Type B pancreatic cell (in vitro differentiated cells): ENCODE measurements at regions not wholly inside any gene's neighbourhood (a gene's known extent, or its start where the extent isn't known, plus 50 kb on each side); places are given as distances from the start of the nearest gene placed in this dataset.
"Not testable (repeated sequence)": the region's sequence is repeated elsewhere in the genome, so short reads cannot be mapped to it uniquely, and the experiment has no call there.

ENCODE experiments used
- DNase-seq: peaks from one replicate; pipeline ENCODE4 v3.0.0; 2021; ENCODE audit warnings: mixed read lengths; ENCODE audit not compliant: unreplicated experiment; ENCODE audit errors: extremely low spot score
- H3K27ac Mint-ChIP-seq: 2 replicates; pipeline ENCODE4 v1.8.0; 2021; ENCODE audit warnings: mild to moderate bottlenecking, mixed read lengths
- H3K27me3 Mint-ChIP-seq: 2 replicates; pipeline ENCODE4 v1.8.0; 2021; ENCODE audit warnings: mixed read lengths
- H3K36me3 Mint-ChIP-seq: 2 replicates; pipeline ENCODE4 v1.8.0; 2021; ENCODE audit warnings: mixed read lengths
- H3K4me1 Mint-ChIP-seq: one replicate; pipeline ENCODE4 v1.8.0; 2021; ENCODE audit warnings: mixed read lengths; ENCODE audit not compliant: unreplicated experiment
- H3K4me3 Mint-ChIP-seq: 2 replicates; pipeline ENCODE4 v1.8.0; 2021; ENCODE audit warnings: mild to moderate bottlenecking, mixed read lengths
- H3K9me3 Mint-ChIP-seq: 2 replicates; pipeline ENCODE4 v1.8.0; 2021; ENCODE audit warnings: mixed read lengths
- TF ChIP-seq, protein P1 (sequence below): fragments of 200-600 bp; sonication (generic); conservative IDR thresholded peaks from 2 replicates; pipeline ENCODE4 v1.5.0; 2021; ENCODE audit warnings: antibody characterized with exemption, mild to moderate bottlenecking

DNA sequence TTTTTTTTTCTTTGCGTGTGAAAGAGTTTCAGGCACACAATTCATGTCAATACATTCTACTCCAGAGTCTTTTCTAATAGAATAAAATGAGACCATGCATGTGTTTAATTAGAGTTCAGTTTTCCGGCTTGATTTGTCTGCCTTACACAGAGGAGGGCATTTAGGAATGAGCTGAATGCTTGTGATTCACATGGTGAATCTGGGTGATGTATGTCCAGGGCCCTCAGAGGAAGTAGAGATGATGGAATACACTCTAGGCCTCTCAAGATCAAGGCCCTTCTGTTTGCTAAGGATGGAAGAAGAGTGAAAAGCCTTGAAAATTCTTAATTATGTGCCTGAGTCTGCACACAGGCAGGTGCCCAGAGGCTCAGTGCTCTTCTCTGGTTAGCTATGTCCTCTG is 71.0 kb upstream of the CYRIA start:
- H3K4me3 Mint-ChIP-seq = no peak overlapping the region
- peaks cover 18% of the 10 kb centered on the region for H3K27me3 Mint-ChIP-seq
- TF ChIP-seq, protein P1, sequence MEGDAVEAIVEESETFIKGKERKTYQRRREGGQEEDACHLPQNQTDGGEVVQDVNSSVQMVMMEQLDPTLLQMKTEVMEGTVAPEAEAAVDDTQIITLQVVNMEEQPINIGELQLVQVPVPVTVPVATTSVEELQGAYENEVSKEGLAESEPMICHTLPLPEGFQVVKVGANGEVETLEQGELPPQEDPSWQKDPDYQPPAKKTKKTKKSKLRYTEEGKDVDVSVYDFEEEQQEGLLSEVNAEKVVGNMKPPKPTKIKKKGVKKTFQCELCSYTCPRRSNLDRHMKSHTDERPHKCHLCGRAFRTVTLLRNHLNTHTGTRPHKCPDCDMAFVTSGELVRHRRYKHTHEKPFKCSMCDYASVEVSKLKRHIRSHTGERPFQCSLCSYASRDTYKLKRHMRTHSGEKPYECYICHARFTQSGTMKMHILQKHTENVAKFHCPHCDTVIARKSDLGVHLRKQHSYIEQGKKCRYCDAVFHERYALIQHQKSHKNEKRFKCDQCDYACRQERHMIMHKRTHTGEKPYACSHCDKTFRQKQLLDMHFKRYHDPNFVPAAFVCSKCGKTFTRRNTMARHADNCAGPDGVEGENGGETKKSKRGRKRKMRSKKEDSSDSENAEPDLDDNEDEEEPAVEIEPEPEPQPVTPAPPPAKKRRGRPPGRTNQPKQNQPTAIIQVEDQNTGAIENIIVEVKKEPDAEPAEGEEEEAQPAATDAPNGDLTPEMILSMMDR = no peak
- no peak overlapping the region for H3K27ac Mint-ChIP-seq
- DNase-seq = no peak
- no peaks in the 10 kb centered on the region for H3K4me1 Mint-ChIP-seq
- no peaks in the 10 kb centered on the region for H3K36me3 Mint-ChIP-seq
- no peaks in the 10 kb centered on the region for H3K9me3 Mint-ChIP-seq

DNA sequence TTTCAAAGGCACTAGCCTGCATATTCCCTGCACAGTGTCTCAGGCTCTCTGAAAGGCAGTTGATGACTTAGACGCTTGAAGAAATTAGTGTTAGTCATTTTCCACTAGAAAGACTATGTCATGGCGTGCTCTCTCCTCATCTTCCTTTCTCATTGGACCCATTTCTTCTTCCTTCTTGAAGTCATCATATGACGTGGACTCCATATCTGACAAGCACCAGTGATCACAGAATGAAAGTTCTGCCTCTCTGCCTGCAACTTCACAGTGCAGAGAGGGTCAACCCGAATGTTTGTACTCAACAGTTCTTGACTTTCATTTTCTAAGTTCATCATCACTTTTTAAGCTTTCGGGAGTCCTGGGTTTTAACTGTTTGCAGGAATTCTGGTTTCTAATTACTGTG is 63.7 kb upstream of the CYRIA start:
- no peaks in the 10 kb centered on the region for H3K9me3 Mint-ChIP-seq
- DNase-seq = no peak
- peaks cover 9% of the 10 kb centered on the region for H3K27me3 Mint-ChIP-seq
- no peak overlapping the region for H3K27ac Mint-ChIP-seq
- TF ChIP-seq, protein P1 = no peak
- H3K36me3 Mint-ChIP-seq = no peaks in the 10 kb centered on the region
- no peaks in the 10 kb centered on the region for H3K4me1 Mint-ChIP-seq
- no peak overlapping the region for H3K4me3 Mint-ChIP-seq

DNA sequence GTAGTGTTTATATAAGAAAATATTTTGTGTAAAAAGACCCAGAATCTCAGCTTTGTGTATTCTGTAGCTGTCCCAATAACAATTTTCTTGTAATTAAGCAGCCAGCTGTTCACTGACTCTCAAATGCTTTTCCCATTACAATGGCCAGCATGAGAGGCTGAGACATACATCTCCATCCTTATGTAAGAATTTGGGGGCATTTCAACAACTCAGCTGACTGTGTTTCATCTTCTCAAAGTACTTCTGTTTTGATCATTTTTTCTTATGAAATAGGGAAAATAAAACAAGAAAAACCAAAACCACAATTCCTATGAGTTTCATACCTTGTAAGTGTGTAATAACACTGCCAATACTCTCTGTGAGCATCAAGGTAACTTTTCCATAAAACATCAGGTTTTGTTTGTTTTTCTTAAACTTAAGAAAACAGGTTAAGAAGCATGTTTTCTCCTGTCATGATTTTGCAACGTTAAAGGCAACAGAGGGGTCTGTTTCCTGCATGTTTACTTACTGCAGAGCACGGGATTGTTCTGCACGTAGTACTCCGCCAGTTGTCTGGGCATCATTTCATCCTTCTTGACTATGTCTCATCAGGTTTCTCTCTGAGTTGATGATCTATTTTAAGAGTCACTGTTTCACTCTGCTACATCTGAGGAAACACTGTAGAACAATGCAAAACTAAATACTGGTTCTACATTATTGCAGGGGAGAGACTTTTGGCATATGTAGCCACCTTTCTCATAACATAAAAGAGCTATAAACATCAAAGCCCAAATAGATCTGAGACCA is 62.9 kb upstream of the CYRIA start:
- TF ChIP-seq, protein P1 = no peak

DNA sequence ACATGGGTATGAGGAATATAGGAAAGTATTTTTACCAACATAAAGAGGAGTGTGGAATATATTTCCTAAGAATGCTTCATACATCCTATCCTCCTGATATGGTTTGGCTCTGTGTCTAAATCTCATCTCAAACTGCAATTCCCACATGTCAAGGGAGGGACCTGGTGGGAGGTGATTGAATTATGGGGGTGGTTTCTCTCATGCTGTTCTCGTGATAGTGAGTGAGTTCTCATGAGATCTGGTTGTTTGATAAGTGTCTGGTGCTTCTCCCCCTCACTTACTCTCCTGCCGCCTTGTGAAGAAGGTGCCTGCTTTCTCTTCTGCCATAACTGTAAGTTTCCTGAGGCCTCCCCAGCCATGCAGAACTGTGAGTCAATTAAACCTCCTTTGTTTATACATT is 62.2 kb upstream of the CYRIA start:
- not testable (repeated sequence) for H3K4me1 Mint-ChIP-seq, DNase-seq, H3K4me3 Mint-ChIP-seq, H3K27ac Mint-ChIP-seq, H3K36me3 Mint-ChIP-seq, H3K9me3 Mint-ChIP-seq
- H3K27me3 Mint-ChIP-seq = peaks cover 10% of the 10 kb centered on the region

More for the DNA sequence above, 62.9 kb upstream of the CYRIA start:
- H3K36me3 Mint-ChIP-seq = no peaks in the 10 kb centered on the region
- no peaks in the 10 kb centered on the region for H3K9me3 Mint-ChIP-seq
- no peak overlapping the region for H3K4me3 Mint-ChIP-seq
- H3K27ac Mint-ChIP-seq = no peak overlapping the region
- H3K27me3 Mint-ChIP-seq = peaks cover 10% of the 10 kb centered on the region
- DNase-seq = no peak
- no peaks in the 10 kb centered on the region for H3K4me1 Mint-ChIP-seq

DNA sequence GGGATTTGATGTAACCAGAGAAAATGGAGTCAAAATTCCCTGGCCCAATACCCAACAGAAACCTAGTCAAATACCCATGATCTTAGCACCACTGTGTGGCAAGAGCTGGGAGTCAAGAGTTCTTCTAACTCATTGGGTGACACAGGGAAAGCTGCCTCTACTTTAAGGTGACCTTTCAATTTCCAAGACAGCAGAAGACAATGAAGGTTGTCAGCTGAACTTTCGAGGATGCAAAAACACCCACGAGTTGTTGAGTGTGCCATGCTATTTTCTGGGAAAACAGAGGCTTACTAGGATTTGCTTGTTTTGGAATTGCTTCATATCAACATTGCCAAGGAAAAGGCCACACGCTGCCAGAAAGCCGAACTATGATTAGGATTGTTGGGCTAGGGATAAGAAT is 61.6 kb upstream of the CYRIA start:
- TF ChIP-seq, protein P1 = no peak
- no peak overlapping the region for H3K27ac Mint-ChIP-seq
- DNase-seq = no peak
- H3K4me1 Mint-ChIP-seq = no peaks in the 10 kb centered on the region
- H3K9me3 Mint-ChIP-seq = no peaks in the 10 kb centered on the region
- no peaks in the 10 kb centered on the region for H3K36me3 Mint-ChIP-seq
- no peak overlapping the region for H3K4me3 Mint-ChIP-seq
- H3K27me3 Mint-ChIP-seq = peaks cover 10% of the 10 kb centered on the region

DNA sequence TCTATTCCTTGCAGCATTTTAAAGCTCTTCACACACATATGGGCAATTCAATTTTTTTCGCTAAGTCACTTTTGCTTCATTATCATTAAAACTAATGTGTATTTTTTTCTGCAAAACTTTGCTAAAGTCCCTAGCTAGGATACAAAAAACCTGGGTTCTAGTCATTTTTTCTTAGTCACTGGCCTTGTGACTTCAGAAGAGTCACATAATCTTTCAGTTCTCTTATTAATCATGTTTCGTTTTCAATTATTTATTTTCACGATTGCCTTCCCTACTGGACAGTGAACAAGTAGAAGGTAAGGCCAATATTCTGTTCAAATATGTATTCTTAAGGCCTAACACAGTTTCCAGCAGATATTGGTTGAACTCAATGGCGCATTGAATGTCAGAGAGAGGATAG is 60.9 kb upstream of the CYRIA start:
- DNase-seq = no peak
- H3K27me3 Mint-ChIP-seq = peaks cover 10% of the 10 kb centered on the region
- no peaks in the 10 kb centered on the region for H3K36me3 Mint-ChIP-seq
- TF ChIP-seq, protein P1 = no peak
- no peak overlapping the region for H3K4me3 Mint-ChIP-seq
- H3K27ac Mint-ChIP-seq = no peak overlapping the region
- no peaks in the 10 kb centered on the region for H3K9me3 Mint-ChIP-seq
- H3K4me1 Mint-ChIP-seq = no peaks in the 10 kb centered on the region
